GM18520 (cell line): ENCODE measurements at regions not wholly inside any gene's neighbourhood (a gene's known extent, or its start where the extent isn't known, plus 50 kb on each side); places are given as distances from the start of the nearest gene placed in this dataset.
"Not testable (repeated sequence)": the region's sequence is repeated elsewhere in the genome, so short reads cannot be mapped to it uniquely, and the experiment has no call there.

ENCODE experiments used
- ATAC-seq: cut with Tn5 transposase; IDR thresholded peaks from one replicate; pipeline ENCODE4 v1.9.1; 2021; ENCODE audit not compliant: unreplicated experiment

GRCh38 chr11:93902921-93903320 is 52.5 kb upstream of the VSTM5 start:
- no peak for ATAC-seq

GRCh38 chr11:93903989-93904388 is 53.6 kb upstream of the VSTM5 start:
- ATAC-seq = no peak

GRCh38 chr11:93904716-93905115 is 54.3 kb upstream of the VSTM5 start:
- ATAC-seq = no peak

GRCh38 chr11:93905384-93905783 is 55.0 kb upstream of the VSTM5 start:
- no peak for ATAC-seq

- ATAC-seq = no peak
These were observed 56.1 kb upstream of the VSTM5 start for GRCh38 chr11:93906486-93906885.

- no peak for ATAC-seq
These were observed 57.5 kb upstream of the VSTM5 start for GRCh38 chr11:93907901-93908300.

GRCh38 chr11:93908689-93909088 is 58.3 kb upstream of the VSTM5 start:
- ATAC-seq = no peak

- no peak for ATAC-seq
These were observed 67.3 kb upstream of the VSTM5 start for GRCh38 chr11:93917673-93918072.

GRCh38 chr11:93921695-93922468 is 71.5 kb upstream of the VSTM5 start:
- peak; percentile 55 for ATAC-seq

GRCh38 chr11:93922830-93923229 is 72.4 kb upstream of the VSTM5 start:
- ATAC-seq = no peak

GRCh38 chr11:93926099-93926498 is 75.7 kb upstream of the VSTM5 start:
- not testable (repeated sequence) for ATAC-seq

- no peak for ATAC-seq
These were observed 79.0 kb upstream of the VSTM5 start for GRCh38 chr11:93929407-93929806.

GRCh38 chr11:93933230-93933629 is 82.8 kb upstream of the VSTM5 start:
- ATAC-seq = no peak

GRCh38 chr11:93935826-93936225 is 85.3 kb upstream of the HEPHL1 start:
- no peak for ATAC-seq

GRCh38 chr11:93936460-93936859 is 84.7 kb upstream of the HEPHL1 start:
- ATAC-seq = no peak

- no peak for ATAC-seq
These were observed 81.9 kb upstream of the HEPHL1 start for GRCh38 chr11:93939084-93939760.

- no peak for ATAC-seq
These were observed 80.8 kb upstream of the HEPHL1 start for GRCh38 chr11:93940395-93940794.

GRCh38 chr11:93942176-93942575 is 79.0 kb upstream of the HEPHL1 start:
- ATAC-seq = no peak

GRCh38 chr11:93945596-93945995 is 75.6 kb upstream of the HEPHL1 start:
- ATAC-seq = no peak

- ATAC-seq = no peak
These were observed 68.9 kb upstream of the HEPHL1 start for GRCh38 chr11:93952082-93952780.

- ATAC-seq = no peak
These were observed 63.7 kb upstream of the HEPHL1 start for GRCh38 chr11:93957397-93957952.

GRCh38 chr11:93958991-93959390 is 62.2 kb upstream of the HEPHL1 start:
- no peak for ATAC-seq
